ENCODE measurements at regions not wholly inside any gene's neighbourhood (a gene's known extent, or its start where the extent isn't known, plus 50 kb on each side); places are given as distances from the start of the nearest gene placed in this dataset.

- no peaks in the 10 kb centered on the region for H3K36me3 ChIP-seq (ENCODE audit: insufficient read depth, low read length)
- no peak overlapping the region for H3K4me3 ChIP-seq
- no peak for DNase-seq (ENCODE audit: low read depth, low spot score)
- H3K27ac ChIP-seq: no peak overlapping the region
- TF ChIP-seq FOXP2 (optimal IDR thresholded peaks at IDR 0.05; ENCODE audit: control extremely low read depth, extremely low read length, insufficient read depth) (no peak), EZH2 (IDR thresholded peaks at IDR 0.05) (no peak), POLR2AphosphoS5 (IDR thresholded peaks at IDR 0.05; ENCODE audit: borderline replicate concordance, low read depth, low read length) (no peak)
- H3K9ac ChIP-seq (ENCODE audit: insufficient read length): no peak overlapping the region
- H3K9me3 ChIP-seq (ENCODE audit: low read depth, low read length): no peaks in the 10 kb centered on the region
These were observed 1048.5 kb downstream of the SLC6A15 start for GRCh38 chr12:83864054-83864453.

- Histone ChIP-seq H3K9me3 (ENCODE audit: low read depth, low read length) (no peaks in the 10 kb centered on the region), H3K9ac (ENCODE audit: insufficient read length) (no peak overlapping the region), H3K4me3 (no peak overlapping the region), H3K36me3 (ENCODE audit: insufficient read depth, low read length) (no peaks in the 10 kb centered on the region), H3K27ac (no peak overlapping the region)
- TF ChIP-seq POLR2AphosphoS5 (IDR thresholded peaks at IDR 0.05; ENCODE audit: borderline replicate concordance, low read depth, low read length) (no peak), EZH2 (IDR thresholded peaks at IDR 0.05) (no peak), FOXP2 (optimal IDR thresholded peaks at IDR 0.05; ENCODE audit: control extremely low read depth, extremely low read length, insufficient read depth) (no peak)
- DNase-seq (ENCODE audit: low read depth, low spot score): no peak
These were observed 1053.6 kb downstream of the SLC6A15 start for GRCh38 chr12:83859021-83859420.

- no peak for TF ChIP-seq POLR2AphosphoS5 (IDR thresholded peaks at IDR 0.05; ENCODE audit: borderline replicate concordance, low read depth, low read length)
- no peak for TF ChIP-seq FOXP2 (optimal IDR thresholded peaks at IDR 0.05; ENCODE audit: control extremely low read depth, extremely low read length, insufficient read depth)
- no peak for TF ChIP-seq EZH2 (IDR thresholded peaks at IDR 0.05)
- H3K27ac ChIP-seq: no peak overlapping the region
- no peaks in the 10 kb centered on the region for H3K9me3 ChIP-seq (ENCODE audit: low read depth, low read length)
- H3K36me3 ChIP-seq (ENCODE audit: insufficient read depth, low read length): no peaks in the 10 kb centered on the region
- no peak overlapping the region for H3K9ac ChIP-seq (ENCODE audit: insufficient read length)
- no peak overlapping the region for H3K4me3 ChIP-seq
- no peak for DNase-seq (ENCODE audit: low read depth, low spot score)
These were observed 1055.8 kb downstream of the SLC6A15 start for GRCh38 chr12:83856803-83857202.

- H3K4me3 ChIP-seq: no peak overlapping the region
- H3K9me3 ChIP-seq (ENCODE audit: low read depth, low read length): no peaks in the 10 kb centered on the region
- H3K36me3 ChIP-seq (ENCODE audit: insufficient read depth, low read length): no peaks in the 10 kb centered on the region
- H3K9ac ChIP-seq (ENCODE audit: insufficient read length): no peak overlapping the region
- TF ChIP-seq FOXP2 (optimal IDR thresholded peaks at IDR 0.05; ENCODE audit: control extremely low read depth, extremely low read length, insufficient read depth) (no peak), POLR2AphosphoS5 (IDR thresholded peaks at IDR 0.05; ENCODE audit: borderline replicate concordance, low read depth, low read length) (no peak), EZH2 (IDR thresholded peaks at IDR 0.05) (no peak)
- no peak overlapping the region for H3K27ac ChIP-seq
- no peak for DNase-seq (ENCODE audit: low read depth, low spot score)
These were observed 1062.1 kb downstream of the SLC6A15 start for GRCh38 chr12:83850531-83850930.

GRCh38 chr12:83848702-83849101 lies 1063.9 kb downstream of the SLC6A15 start:
- Histone ChIP-seq H3K9me3 (ENCODE audit: low read depth, low read length) (no peaks in the 10 kb centered on the region), H3K36me3 (ENCODE audit: insufficient read depth, low read length) (no peaks in the 10 kb centered on the region), H3K27ac (no peak overlapping the region), H3K4me3 (no peak overlapping the region), H3K9ac (ENCODE audit: insufficient read length) (no peak overlapping the region)
- TF ChIP-seq FOXP2 (optimal IDR thresholded peaks at IDR 0.05; ENCODE audit: control extremely low read depth, extremely low read length, insufficient read depth) (no peak), POLR2AphosphoS5 (IDR thresholded peaks at IDR 0.05; ENCODE audit: borderline replicate concordance, low read depth, low read length) (no peak), EZH2 (IDR thresholded peaks at IDR 0.05) (no peak)
- no peak for DNase-seq (ENCODE audit: low read depth, low spot score)

GRCh38 chr12:83843541-83843940 lies 1069.1 kb downstream of the SLC6A15 start:
- TF ChIP-seq EZH2 (IDR thresholded peaks at IDR 0.05) (no peak), POLR2AphosphoS5 (IDR thresholded peaks at IDR 0.05; ENCODE audit: borderline replicate concordance, low read depth, low read length) (no peak)
- Histone ChIP-seq H3K4me3 (no peak overlapping the region), H3K36me3 (ENCODE audit: insufficient read depth, low read length) (no peaks in the 10 kb centered on the region), H3K9ac (ENCODE audit: insufficient read length) (no peak overlapping the region), H3K27ac (no peak overlapping the region), H3K9me3 (ENCODE audit: low read depth, low read length) (no peaks in the 10 kb centered on the region)
- DNase-seq (ENCODE audit: low read depth, low spot score): no peak

- DNase-seq (ENCODE audit: low read depth, low spot score): no peak
- TF ChIP-seq FOXP2 (optimal IDR thresholded peaks at IDR 0.05; ENCODE audit: control extremely low read depth, extremely low read length, insufficient read depth): no peak
- no peak for TF ChIP-seq POLR2AphosphoS5 (IDR thresholded peaks at IDR 0.05; ENCODE audit: borderline replicate concordance, low read depth, low read length)
- no peak for TF ChIP-seq EZH2 (IDR thresholded peaks at IDR 0.05)
- Histone ChIP-seq H3K9me3 (ENCODE audit: low read depth, low read length) (no peaks in the 10 kb centered on the region), H3K4me3 (no peak overlapping the region), H3K36me3 (ENCODE audit: insufficient read depth, low read length) (no peaks in the 10 kb centered on the region), H3K27ac (no peak overlapping the region), H3K9ac (ENCODE audit: insufficient read length) (no peak overlapping the region)
These were observed 1071.0 kb downstream of the SLC6A15 start for GRCh38 chr12:83841620-83842019.

- no peak overlapping the region for H3K4me3 ChIP-seq
- no peak for DNase-seq (ENCODE audit: low read depth, low spot score)
- no peak overlapping the region for H3K9ac ChIP-seq (ENCODE audit: insufficient read length)
- no peak for TF ChIP-seq FOXP2 (optimal IDR thresholded peaks at IDR 0.05; ENCODE audit: control extremely low read depth, extremely low read length, insufficient read depth)
- TF ChIP-seq EZH2 (IDR thresholded peaks at IDR 0.05): no peak
- TF ChIP-seq POLR2AphosphoS5 (IDR thresholded peaks at IDR 0.05; ENCODE audit: borderline replicate concordance, low read depth, low read length): no peak
- H3K9me3 ChIP-seq (ENCODE audit: low read depth, low read length): no peaks in the 10 kb centered on the region
- H3K27ac ChIP-seq: no peak overlapping the region
- no peaks in the 10 kb centered on the region for H3K36me3 ChIP-seq (ENCODE audit: insufficient read depth, low read length)
These were observed 1084.7 kb downstream of the SLC6A15 start for GRCh38 chr12:83827860-83828259.

- no peak overlapping the region for H3K4me3 ChIP-seq
- H3K9me3 ChIP-seq (ENCODE audit: low read depth, low read length): no peaks in the 10 kb centered on the region
- no peak for TF ChIP-seq FOXP2 (optimal IDR thresholded peaks at IDR 0.05; ENCODE audit: control extremely low read depth, extremely low read length, insufficient read depth)
- no peak for TF ChIP-seq POLR2AphosphoS5 (IDR thresholded peaks at IDR 0.05; ENCODE audit: borderline replicate concordance, low read depth, low read length)
- no peak for TF ChIP-seq EZH2 (IDR thresholded peaks at IDR 0.05)
These were observed 1085.4 kb downstream of the SLC6A15 start for GRCh38 chr12:83827193-83827592.

More at GRCh38 chr12:83827193-83827592, 1085.4 kb downstream of the SLC6A15 start:
- no peak overlapping the region for H3K27ac ChIP-seq
- no peak overlapping the region for H3K9ac ChIP-seq (ENCODE audit: insufficient read length)
- DNase-seq (ENCODE audit: low read depth, low spot score): no peak
- no peaks in the 10 kb centered on the region for H3K36me3 ChIP-seq (ENCODE audit: insufficient read depth, low read length)
